NCI-H345 treated with DMSO at 0.1 percent for 48 hours (cell line): ENCODE measurements at regions not wholly inside any gene's neighbourhood (a gene's known extent, or its start where the extent isn't known, plus 50 kb on each side); places are given as distances from the start of the nearest gene placed in this dataset.

Experiments
- DNase-seq: peaks from one replicate; lab custom pipeline; 2025; ENCODE audit not compliant: unreplicated experiment; lab: John Stamatoyannopoulos, UW

GRCh38 chr1:67991546-67991945 lies 58.9 kb downstream of the DIRAS3 start:
- no peak for DNase-seq

GRCh38 chr1:67988066-67988465 lies 62.4 kb downstream of the DIRAS3 start:
- no peak for DNase-seq

- DNase-seq: no peak
These were observed 63.2 kb downstream of the DIRAS3 start for GRCh38 chr1:67987046-67987799.

- no peak for DNase-seq
These were observed 66.6 kb downstream of the DIRAS3 start for GRCh38 chr1:67983867-67984266.

- DNase-seq: no peak
These were observed 70.4 kb downstream of the DIRAS3 start for GRCh38 chr1:67980028-67980427.

- DNase-seq: no peak
These were observed 70.9 kb downstream of the DIRAS3 start for GRCh38 chr1:67979532-67979931.

GRCh38 chr1:67978890-67979516 lies 71.4 kb downstream of the DIRAS3 start:
- no peak for DNase-seq

- DNase-seq: peak; percentile 11
These were observed 72.7 kb downstream of the DIRAS3 start for GRCh38 chr1:67977756-67978155.

- no peak for DNase-seq
These were observed 77.4 kb downstream of the DIRAS3 start for GRCh38 chr1:67973051-67973450.

- DNase-seq: no peak
These were observed 80.3 kb downstream of the DIRAS3 start for GRCh38 chr1:67970088-67970487.

- DNase-seq: no peak
These were observed 81.0 kb downstream of the DIRAS3 start for GRCh38 chr1:67969446-67969845.

GRCh38 chr1:67966666-67967009 lies 83.8 kb downstream of the DIRAS3 start:
- DNase-seq: no peak

GRCh38 chr1:67965995-67966665 lies 84.3 kb downstream of the DIRAS3 start:
- no peak for DNase-seq

- no peak for DNase-seq
These were observed 87.2 kb downstream of the DIRAS3 start for GRCh38 chr1:67963263-67963662.

- DNase-seq: no peak
These were observed 89.7 kb downstream of the DIRAS3 start for GRCh38 chr1:67960766-67961165.

- DNase-seq: no peak
These were observed 92.0 kb downstream of the DIRAS3 start for GRCh38 chr1:67958472-67958871.

- no peak for DNase-seq
These were observed 93.4 kb downstream of the DIRAS3 start for GRCh38 chr1:67957066-67957465.

GRCh38 chr1:67956116-67956515 lies 94.3 kb downstream of the DIRAS3 start:
- no peak for DNase-seq

GRCh38 chr1:67955591-67955990 lies 94.8 kb downstream of the DIRAS3 start:
- no peak for DNase-seq

GRCh38 chr1:67953301-67953700 lies 97.1 kb downstream of the DIRAS3 start:
- no peak for DNase-seq

GRCh38 chr1:67952071-67952470 lies 98.4 kb downstream of the DIRAS3 start:
- DNase-seq: no peak

- DNase-seq: no peak
These were observed 99.4 kb downstream of the DIRAS3 start for GRCh38 chr1:67951014-67951413.
